Colonic mucosa (tissue), 4 donors: ENCODE measurements at regions not wholly inside any gene's neighbourhood (a gene's known extent, or its start where the extent isn't known, plus 50 kb on each side); places are given as distances from the start of the nearest gene placed in this dataset.
"Not testable (repeated sequence)": the region's sequence is repeated elsewhere in the genome, so short reads cannot be mapped to it uniquely, and the experiment has no call there.

ENCODE experiments used
- DNase-seq: peaks from one replicate; pipeline ENCODE4 v3.0.0-alpha.2; 2020
- H3K27ac ChIP-seq: fragments of 200-600 bp; one replicate; pipeline ENCODE4 v1.8.0; 2021
- H3K27me3 ChIP-seq: fragments of 200-600 bp; one replicate; pipeline ENCODE4 v1.8.0; 2021
- H3K36me3 ChIP-seq: fragments of 200-600 bp; one replicate; pipeline ENCODE4 v1.8.0; 2021
- H3K4me1 ChIP-seq: fragments of 200-600 bp; one replicate; pipeline ENCODE4 v1.8.0; 2021; ENCODE audit warnings: mild to moderate bottlenecking
- H3K4me3 ChIP-seq: fragments of 200-600 bp; one replicate; pipeline ENCODE4 v1.8.0; 2021
- H3K9ac ChIP-seq, 2 donors: one replicate each; pipeline ENCODE4 v1.7.0; 2013; ENCODE audit warnings: control low read depth in 2 of 2, low read depth in 2 of 2, low read length in 2 of 2
- H3K9me3 ChIP-seq: fragments of 200-600 bp; one replicate; pipeline ENCODE4 v1.8.0; 2021
- CTCF ChIP-seq: fragments of 200-600 bp; IDR thresholded peaks from one replicate; pipeline ENCODE4 v1.8.0; 2022; ENCODE audit warnings: antibody characterized with exemption, mild to moderate bottlenecking
- intact Hi-C: fragments of 100-400 bp; cut with DNase I; formaldehyde crosslinking; loops from one replicate; pipeline ENCODE4 v1.14.1; 2022
- donor health status: healthy.
- donor health status: DM: no; HTN: no; CAD: no.
- donor health status: DM: no; HTN: no; CAD: no.

GRCh38 chrX:13487731-13488505 lies 81.5 kb upstream of the EGFL6 start:
- peak overlapping the region in 1 of 2 donors; percentile 2 for H3K9ac ChIP-seq
- H3K27ac ChIP-seq: peak overlapping the region; percentile 65
- DNase-seq: peak; percentile 70
- no peaks in the 10 kb centered on the region for H3K36me3 ChIP-seq
- H3K4me1 ChIP-seq: no peaks in the 10 kb centered on the region
- intact Hi-C loops: loop anchor here (5.0 to 10.0 kb wide), 2 partner anchors 393 to 541 kb away; no protein-coding TSS in a partner anchor
- H3K27me3 ChIP-seq: no peaks in the 10 kb centered on the region
- H3K4me3 ChIP-seq: no peak overlapping the region
- H3K9me3 ChIP-seq: no peaks in the 10 kb centered on the region
- TF ChIP-seq CTCF: peak; percentile 45

GRCh38 chrX:13485167-13485566 lies 84.2 kb upstream of the EGFL6 start:
- H3K9me3 ChIP-seq: no peaks in the 10 kb centered on the region
- no peak overlapping the region for H3K4me3 ChIP-seq
- peak overlapping the region in 1 of 2 donors; percentile 21 for H3K9ac ChIP-seq
- no peaks in the 10 kb centered on the region for H3K4me1 ChIP-seq
- H3K36me3 ChIP-seq: no peaks in the 10 kb centered on the region
- intact Hi-C loops: loop anchor here (5.0 to 10.0 kb wide), 2 partner anchors 390 to 538 kb away; no protein-coding TSS in a partner anchor
- no peak overlapping the region for H3K27ac ChIP-seq
- no peaks in the 10 kb centered on the region for H3K27me3 ChIP-seq
- no peak for DNase-seq
- no peak for TF ChIP-seq CTCF

- no peak overlapping the region for H3K27ac ChIP-seq
- no peaks in the 10 kb centered on the region for H3K36me3 ChIP-seq
- H3K9me3 ChIP-seq: no peaks in the 10 kb centered on the region
- DNase-seq: no peak
- TF ChIP-seq CTCF: no peak
- H3K27me3 ChIP-seq: no peaks in the 10 kb centered on the region
- no peaks in the 10 kb centered on the region for H3K4me1 ChIP-seq
- intact Hi-C loops: loop anchor here (10.0 kb wide), 1 partner anchor 389 kb away; no protein-coding TSS in a partner anchor
- H3K4me3 ChIP-seq: no peak overlapping the region
- H3K9ac ChIP-seq: no peak overlapping the region
Measured at GRCh38 chrX:13483773-13484172, 85.6 kb upstream of the EGFL6 start.

GRCh38 chrX:13482746-13483541 lies 86.5 kb upstream of the EGFL6 start:
- no peak overlapping the region for H3K9ac ChIP-seq
- intact Hi-C loops: loop anchor here (10.0 kb wide), 1 partner anchor 388 kb away; no protein-coding TSS in a partner anchor
- DNase-seq: peak; percentile 46
- H3K9me3 ChIP-seq: no peaks in the 10 kb centered on the region
- no peak for TF ChIP-seq CTCF
- no peak overlapping the region for H3K4me3 ChIP-seq
- no peaks in the 10 kb centered on the region for H3K4me1 ChIP-seq
- no peaks in the 10 kb centered on the region for H3K36me3 ChIP-seq
- H3K27ac ChIP-seq: peak overlapping the region; percentile 17
- no peaks in the 10 kb centered on the region for H3K27me3 ChIP-seq

- intact Hi-C loops: loop anchor here (10.0 kb wide), 1 partner anchor 386 kb away; no protein-coding TSS in a partner anchor
- not testable (repeated sequence) for H3K4me3 ChIP-seq, H3K9ac ChIP-seq, H3K9me3 ChIP-seq, H3K27me3 ChIP-seq, H3K27ac ChIP-seq, H3K4me1 ChIP-seq, H3K36me3 ChIP-seq, DNase-seq
Measured at GRCh38 chrX:13480780-13481179, 88.6 kb upstream of the EGFL6 start.
